Ishikawa (cell line): ENCODE measurements at regions not wholly inside any gene's neighbourhood (a gene's known extent, or its start where the extent isn't known, plus 50 kb on each side); places are given as distances from the start of the nearest gene placed in this dataset.
A peak's percentile ranks its signal among the peaks of the same experiment; 100 is the strongest.

Experiments
- CEBPB ChIP-seq: IDR thresholded peaks from 2 replicates; pipeline ENCODE4 v1.6.1; 2012
- CREB1 ChIP-seq: IDR thresholded peaks from 2 replicates; pipeline ENCODE4 v1.6.1; 2012; ENCODE audit warnings: low read depth
- EGR1 ChIP-seq: IDR thresholded peaks from 2 replicates; pipeline ENCODE4 v1.6.1; 2012
- EP300 ChIP-seq: IDR thresholded peaks from 2 replicates; pipeline ENCODE4 v1.6.1; 2012; ENCODE audit warnings: borderline replicate concordance
- FOXM1 ChIP-seq: IDR thresholded peaks from 2 replicates; pipeline ENCODE4 v1.6.1; 2012; ENCODE audit warnings: low read depth, borderline replicate concordance
- NFIC ChIP-seq: IDR thresholded peaks from 2 replicates; pipeline ENCODE4 v1.6.1; 2012
- RAD21 ChIP-seq: IDR thresholded peaks from 2 replicates; pipeline ENCODE4 v1.6.1; 2012; ENCODE audit warnings: low read depth
- TAF1 ChIP-seq: IDR thresholded peaks from 2 replicates; pipeline ENCODE4 v1.6.1; 2012; ENCODE audit warnings: low read depth, mild to moderate bottlenecking
- TCF12 ChIP-seq: IDR thresholded peaks from 2 replicates; pipeline ENCODE4 v1.6.1; 2012; ENCODE audit warnings: low read depth
- TEAD4 ChIP-seq: IDR thresholded peaks from 2 replicates; pipeline ENCODE4 v1.6.1; 2012
- YY1 ChIP-seq: IDR thresholded peaks from 2 replicates; pipeline ENCODE4 v1.6.1; 2012; ENCODE audit warnings: low read depth
- ZBTB7A ChIP-seq: IDR thresholded peaks from 2 replicates; pipeline ENCODE4 v1.6.1; 2012; ENCODE audit warnings: low read depth
- TF ChIP-seq, protein P1 (sequence below): IDR thresholded peaks from 2 replicates; pipeline ENCODE4 v1.6.1; 2012
- TF ChIP-seq, protein P2 (sequence below): IDR thresholded peaks from 2 replicates; pipeline ENCODE4 v1.6.1; 2012; ENCODE audit warnings: low read depth, mild to moderate bottlenecking
- TF ChIP-seq, protein P3 (sequence below): IDR thresholded peaks from 2 replicates; pipeline ENCODE4 v1.6.1; 2012

DNA sequence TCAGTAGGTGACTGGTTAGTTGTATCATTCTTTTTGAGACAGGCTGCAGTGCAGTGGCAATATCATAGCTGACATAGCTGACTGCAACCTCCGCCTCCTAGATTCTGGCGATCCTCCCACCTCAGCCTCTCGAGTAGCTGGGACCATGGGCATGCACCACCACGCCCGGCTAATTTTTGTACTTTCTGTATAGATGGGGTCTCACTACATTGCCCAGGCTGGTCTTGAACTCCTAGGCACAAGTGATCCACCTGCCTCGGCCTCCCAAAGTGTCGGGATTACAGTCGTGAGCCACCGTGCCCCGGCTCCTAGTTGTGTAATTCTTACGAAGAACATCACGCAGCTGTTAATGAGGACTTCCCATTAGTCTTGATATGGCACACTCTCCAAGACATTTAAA lies 123.4 kb upstream of the VKORC1L1 start:
- TF ChIP-seq TEAD4 (no peak), CREB1 (no peak), FOXM1 (no peak), CEBPB (no peak), TAF1 (no peak), EP300 (no peak), YY1 (no peak), EGR1 (no peak), RAD21 (no peak), ZBTB7A (no peak), TCF12 (no peak), NFIC (no peak)
- TF ChIP-seq, protein P1, sequence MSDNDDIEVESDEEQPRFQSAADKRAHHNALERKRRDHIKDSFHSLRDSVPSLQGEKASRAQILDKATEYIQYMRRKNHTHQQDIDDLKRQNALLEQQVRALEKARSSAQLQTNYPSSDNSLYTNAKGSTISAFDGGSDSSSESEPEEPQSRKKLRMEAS = no peak
- TF ChIP-seq, protein P2, sequence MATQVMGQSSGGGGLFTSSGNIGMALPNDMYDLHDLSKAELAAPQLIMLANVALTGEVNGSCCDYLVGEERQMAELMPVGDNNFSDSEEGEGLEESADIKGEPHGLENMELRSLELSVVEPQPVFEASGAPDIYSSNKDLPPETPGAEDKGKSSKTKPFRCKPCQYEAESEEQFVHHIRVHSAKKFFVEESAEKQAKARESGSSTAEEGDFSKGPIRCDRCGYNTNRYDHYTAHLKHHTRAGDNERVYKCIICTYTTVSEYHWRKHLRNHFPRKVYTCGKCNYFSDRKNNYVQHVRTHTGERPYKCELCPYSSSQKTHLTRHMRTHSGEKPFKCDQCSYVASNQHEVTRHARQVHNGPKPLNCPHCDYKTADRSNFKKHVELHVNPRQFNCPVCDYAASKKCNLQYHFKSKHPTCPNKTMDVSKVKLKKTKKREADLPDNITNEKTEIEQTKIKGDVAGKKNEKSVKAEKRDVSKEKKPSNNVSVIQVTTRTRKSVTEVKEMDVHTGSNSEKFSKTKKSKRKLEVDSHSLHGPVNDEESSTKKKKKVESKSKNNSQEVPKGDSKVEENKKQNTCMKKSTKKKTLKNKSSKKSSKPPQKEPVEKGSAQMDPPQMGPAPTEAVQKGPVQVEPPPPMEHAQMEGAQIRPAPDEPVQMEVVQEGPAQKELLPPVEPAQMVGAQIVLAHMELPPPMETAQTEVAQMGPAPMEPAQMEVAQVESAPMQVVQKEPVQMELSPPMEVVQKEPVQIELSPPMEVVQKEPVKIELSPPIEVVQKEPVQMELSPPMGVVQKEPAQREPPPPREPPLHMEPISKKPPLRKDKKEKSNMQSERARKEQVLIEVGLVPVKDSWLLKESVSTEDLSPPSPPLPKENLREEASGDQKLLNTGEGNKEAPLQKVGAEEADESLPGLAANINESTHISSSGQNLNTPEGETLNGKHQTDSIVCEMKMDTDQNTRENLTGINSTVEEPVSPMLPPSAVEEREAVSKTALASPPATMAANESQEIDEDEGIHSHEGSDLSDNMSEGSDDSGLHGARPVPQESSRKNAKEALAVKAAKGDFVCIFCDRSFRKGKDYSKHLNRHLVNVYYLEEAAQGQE = no peak
- TF ChIP-seq, protein P3, sequence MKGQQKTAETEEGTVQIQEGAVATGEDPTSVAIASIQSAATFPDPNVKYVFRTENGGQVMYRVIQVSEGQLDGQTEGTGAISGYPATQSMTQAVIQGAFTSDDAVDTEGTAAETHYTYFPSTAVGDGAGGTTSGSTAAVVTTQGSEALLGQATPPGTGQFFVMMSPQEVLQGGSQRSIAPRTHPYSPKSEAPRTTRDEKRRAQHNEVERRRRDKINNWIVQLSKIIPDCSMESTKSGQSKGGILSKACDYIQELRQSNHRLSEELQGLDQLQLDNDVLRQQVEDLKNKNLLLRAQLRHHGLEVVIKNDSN = no peak

- TF ChIP-seq, protein P2 = no peak
- TF ChIP-seq TEAD4 (no peak), RAD21 (no peak), TCF12 (0 out of 2 replicates have a peak, but pooled peaks have one; percentile 33), YY1 (peak; percentile 81), ZBTB7A (no peak), FOXM1 (no peak), TAF1 (peak; percentile 84), CREB1 (no peak), NFIC (no peak)
- TF ChIP-seq, protein P3 = peak; percentile 47; the same call in 1 of the 2 replicates
- TF ChIP-seq, protein P1 = peak; percentile 83
Observed at GRCh38 chr7:65750511-65751344, 122.1 kb upstream of the VKORC1L1 start.

DNA sequence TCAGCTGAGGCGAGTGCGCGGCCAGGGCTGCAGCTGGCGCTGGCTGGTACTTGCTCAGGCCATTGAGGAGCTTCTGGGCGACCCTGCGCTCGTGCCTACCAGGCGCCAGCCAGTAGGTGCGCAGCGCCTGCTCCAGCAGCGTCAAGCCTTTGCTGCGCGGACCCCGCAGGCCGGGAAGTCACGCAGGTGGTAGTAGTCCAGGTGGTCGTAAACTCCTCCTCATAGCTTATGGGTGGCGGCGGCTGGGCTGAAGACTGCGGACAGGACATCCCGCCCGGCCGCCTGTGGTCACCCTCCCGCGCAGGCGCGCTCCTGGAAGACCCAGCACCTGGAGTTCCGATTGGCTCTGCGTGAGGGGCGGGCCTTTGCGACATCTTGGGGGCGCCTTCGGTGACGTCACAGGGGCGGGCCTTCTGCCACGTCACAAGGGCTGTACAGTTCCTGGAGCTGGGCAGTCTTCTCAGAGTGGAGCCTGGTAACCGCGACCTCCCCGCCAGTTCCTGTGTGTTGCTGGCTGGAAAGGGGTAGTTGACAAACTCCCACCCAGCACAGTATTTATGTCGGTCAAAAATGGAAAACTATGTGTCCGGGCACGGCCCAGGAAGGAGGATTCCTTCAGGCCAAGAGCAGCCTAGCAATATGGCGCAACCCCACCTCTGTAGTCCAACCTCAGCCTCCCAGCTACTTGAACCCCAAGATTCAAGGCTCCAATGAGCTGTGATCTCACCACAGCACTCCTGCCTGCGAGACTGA lies 102.2 kb upstream of the VKORC1L1 start:
- peak; percentile 63; the same call in 1 of the 2 replicates for TF ChIP-seq ZBTB7A
- TF ChIP-seq TCF12 = 0 out of 2 replicates have a peak, but pooled peaks have one; percentile 24
- TF ChIP-seq TAF1 = peak; percentile 62; the same call in 1 of the 2 replicates
- peak; percentile 90 for TF ChIP-seq CREB1
- TF ChIP-seq NFIC = peak; percentile 22; the same call in 1 of the 2 replicates
- TF ChIP-seq, protein P1 = peak; percentile 43; the same call in 1 of the 2 replicates
- 0 out of 2 replicates have a peak, but pooled peaks have one; percentile 52 for TF ChIP-seq YY1
- TF ChIP-seq CEBPB = peak; percentile 20; the same call in 1 of the 2 replicates

DNA sequence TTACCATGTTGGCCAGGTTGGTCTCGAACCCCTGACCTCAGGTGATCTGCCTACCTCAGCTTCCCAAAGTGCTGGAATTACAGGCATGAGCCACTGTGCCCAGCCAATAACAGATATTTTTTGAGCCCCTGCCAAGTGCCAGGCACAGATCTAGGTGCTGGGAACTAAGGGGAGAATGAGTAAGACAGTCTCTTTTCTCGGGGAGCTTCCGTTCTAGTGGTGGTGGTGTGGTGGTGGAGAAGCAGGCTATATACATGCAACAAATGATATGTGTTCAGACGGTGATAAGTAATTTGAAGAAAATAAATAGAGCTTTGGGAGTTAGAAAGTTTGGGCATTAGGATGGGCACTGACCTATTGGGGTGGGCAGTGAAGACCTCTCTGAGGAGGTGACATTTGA lies 76.7 kb upstream of the VKORC1L1 start:
- TF ChIP-seq CREB1 = no peak
- no peak for TF ChIP-seq EGR1
